A673 (cell line): ENCODE measurements at regions not wholly inside any gene's neighbourhood (a gene's known extent, or its start where the extent isn't known, plus 50 kb on each side); places are given as distances from the start of the nearest gene placed in this dataset.

Experiments
- EZH2 ChIP-seq: fragments of 200-600 bp; sonication (generic); IDR thresholded peaks from 2 replicates; pipeline ENCODE4 v1.6.1; 2017; ENCODE audit warnings: borderline replicate concordance, low read depth, mild to moderate bottlenecking, mixed read lengths, antibody characterized with exemption, low read length; ENCODE audit not compliant: poor library complexity, severe bottlenecking
- TF ChIP-seq, protein P1 (sequence below): fragments of 300-800, 200-600 bp; sonication (generic); conservative IDR thresholded peaks from 2 replicates; pipeline ENCODE4 v1.5.1; 2017; ENCODE audit warnings: low read depth, mild to moderate bottlenecking, antibody characterized with exemption, low read length, moderate library complexity, mixed read lengths

DNA sequence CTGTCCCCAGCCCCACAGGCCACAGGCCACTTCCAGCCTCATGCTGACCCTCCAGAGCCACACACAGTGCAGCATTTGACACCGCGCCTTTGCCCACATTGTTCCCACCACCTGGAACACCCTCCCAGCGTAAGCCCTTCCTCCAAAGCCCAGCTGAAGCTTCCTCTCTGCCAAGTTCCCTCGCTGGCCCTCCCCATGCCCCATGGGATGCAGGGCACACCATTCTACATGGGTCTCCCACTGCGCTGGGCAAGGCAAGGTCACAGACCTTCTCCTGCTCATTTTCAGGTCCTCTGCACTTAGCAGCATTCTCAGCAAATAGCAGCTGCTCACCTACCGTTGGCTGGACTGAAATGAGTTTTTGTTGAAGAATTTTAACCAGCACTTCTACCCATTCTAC, 455.5 kb downstream of the EIPR1 start:
- TF ChIP-seq, protein P1, sequence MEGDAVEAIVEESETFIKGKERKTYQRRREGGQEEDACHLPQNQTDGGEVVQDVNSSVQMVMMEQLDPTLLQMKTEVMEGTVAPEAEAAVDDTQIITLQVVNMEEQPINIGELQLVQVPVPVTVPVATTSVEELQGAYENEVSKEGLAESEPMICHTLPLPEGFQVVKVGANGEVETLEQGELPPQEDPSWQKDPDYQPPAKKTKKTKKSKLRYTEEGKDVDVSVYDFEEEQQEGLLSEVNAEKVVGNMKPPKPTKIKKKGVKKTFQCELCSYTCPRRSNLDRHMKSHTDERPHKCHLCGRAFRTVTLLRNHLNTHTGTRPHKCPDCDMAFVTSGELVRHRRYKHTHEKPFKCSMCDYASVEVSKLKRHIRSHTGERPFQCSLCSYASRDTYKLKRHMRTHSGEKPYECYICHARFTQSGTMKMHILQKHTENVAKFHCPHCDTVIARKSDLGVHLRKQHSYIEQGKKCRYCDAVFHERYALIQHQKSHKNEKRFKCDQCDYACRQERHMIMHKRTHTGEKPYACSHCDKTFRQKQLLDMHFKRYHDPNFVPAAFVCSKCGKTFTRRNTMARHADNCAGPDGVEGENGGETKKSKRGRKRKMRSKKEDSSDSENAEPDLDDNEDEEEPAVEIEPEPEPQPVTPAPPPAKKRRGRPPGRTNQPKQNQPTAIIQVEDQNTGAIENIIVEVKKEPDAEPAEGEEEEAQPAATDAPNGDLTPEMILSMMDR = no peak
- TF ChIP-seq EZH2 = no peak
